Loucy (cell line): ENCODE measurements at regions not wholly inside any gene's neighbourhood (a gene's known extent, or its start where the extent isn't known, plus 50 kb on each side); places are given as distances from the start of the nearest gene placed in this dataset.

ENCODE experiments used
- CTCF ChIP-seq: fragments of 200-600 bp; sonication (generic); conservative IDR thresholded peaks from 2 replicates; pipeline ENCODE4 v1.5.1; 2014; ENCODE audit warnings: mild to moderate bottlenecking, antibody characterized with exemption, low read length
- EZH2phosphoT487 ChIP-seq: fragments of 200-600 bp; IDR thresholded peaks from 2 replicates; pipeline ENCODE4 v1.6.1; 2018; ENCODE audit warnings: antibody characterized with exemption, mild to moderate bottlenecking, moderate library complexity, borderline replicate concordance

GRCh38 chr16:31706925-31707324, 166.7 kb upstream of the ZNF267 start:
- no peak for TF ChIP-seq CTCF
- no peak for TF ChIP-seq EZH2phosphoT487
